ENCODE measurements at regions not wholly inside any gene's neighbourhood (a gene's known extent, or its start where the extent isn't known, plus 50 kb on each side); places are given as distances from the start of the nearest gene placed in this dataset.

- no peak overlapping the region for H3K4me3 ChIP-seq (ENCODE audit: low read depth, low read length)
- TF ChIP-seq CTCF (IDR thresholded peaks at IDR 0.05; ENCODE audit: low read depth, low read length, missing control alignments), result no peak
- DNase-seq (ENCODE audit: low read depth), result no peak
Observed at GRCh38 chr20:7178004-7178403, 410.5 kb downstream of the BMP2 start.

- no peak for TF ChIP-seq CTCF (IDR thresholded peaks at IDR 0.05; ENCODE audit: low read depth, low read length, missing control alignments)
- no peak for DNase-seq (ENCODE audit: low read depth)
- H3K4me3 ChIP-seq (ENCODE audit: low read depth, low read length), result no peak overlapping the region
Observed at GRCh38 chr20:7180256-7181045, 413.0 kb downstream of the BMP2 start.

GRCh38 chr20:7189231-7189630, 421.7 kb downstream of the BMP2 start:
- DNase-seq (ENCODE audit: low read depth), result no peak
- no peak for TF ChIP-seq CTCF (IDR thresholded peaks at IDR 0.05; ENCODE audit: low read depth, low read length, missing control alignments)
- H3K4me3 ChIP-seq (ENCODE audit: low read depth, low read length), result no peak overlapping the region

- TF ChIP-seq CTCF (IDR thresholded peaks at IDR 0.05; ENCODE audit: low read depth, low read length, missing control alignments), result no peak
- no peak for DNase-seq (ENCODE audit: low read depth)
Observed at GRCh38 chr20:7193681-7194080, 426.2 kb downstream of the BMP2 start.

GRCh38 chr20:7195704-7196103, 428.2 kb downstream of the BMP2 start:
- H3K4me3 ChIP-seq (ENCODE audit: low read depth, low read length), result no peak overlapping the region
- DNase-seq (ENCODE audit: low read depth), result no peak
- no peak for TF ChIP-seq CTCF (IDR thresholded peaks at IDR 0.05; ENCODE audit: low read depth, low read length, missing control alignments)

More at GRCh38 chr20:7193681-7194080, 426.2 kb downstream of the BMP2 start:
- H3K4me3 ChIP-seq (ENCODE audit: low read depth, low read length), result no peak overlapping the region

GRCh38 chr20:7196481-7196880, 429.0 kb downstream of the BMP2 start:
- TF ChIP-seq CTCF (IDR thresholded peaks at IDR 0.05; ENCODE audit: low read depth, low read length, missing control alignments), result no peak
- DNase-seq (ENCODE audit: low read depth), result no peak
- no peak overlapping the region for H3K4me3 ChIP-seq (ENCODE audit: low read depth, low read length)

- no peak for TF ChIP-seq CTCF (IDR thresholded peaks at IDR 0.05; ENCODE audit: low read depth, low read length, missing control alignments)
- no peak for DNase-seq (ENCODE audit: low read depth)
- H3K4me3 ChIP-seq (ENCODE audit: low read depth, low read length), result no peak overlapping the region
Observed at GRCh38 chr20:7199861-7200260, 432.4 kb downstream of the BMP2 start.
